Liver (tissue), 8 donors: ENCODE measurements at regions not wholly inside any gene's neighbourhood (a gene's known extent, or its start where the extent isn't known, plus 50 kb on each side); places are given as distances from the start of the nearest gene placed in this dataset.

ENCODE experiments used
- DNase-seq: peaks from one replicate; pipeline ENCODE4 v3.0.0-alpha.2; 2017; ENCODE audit warnings: low spot score
- H3K27ac ChIP-seq, 2 donors: one replicate each; pipeline ENCODE4 v1.7.0; 2013; ENCODE audit warnings: inconsistent platforms in 2 of 2, low read length in 2 of 2, control low read depth in 1 of 2, low read depth in 1 of 2, mild to moderate bottlenecking in 1 of 2
- H3K27me3 ChIP-seq, 4 donors: one replicate each; pipeline versions ENCODE4 v1.6.1 to v1.7.0; 2013; ENCODE audit warnings: low read length in 3 of 4, inconsistent platforms in 1 of 4, mild to moderate bottlenecking in 1 of 4, moderate library complexity in 1 of 4; ENCODE audit not compliant: control insufficient read depth in 4 of 4, insufficient read depth in 4 of 4
- H3K36me3 ChIP-seq, 4 donors: one replicate each; pipeline versions ENCODE4 v1.6.1 to v1.7.0; 2013; ENCODE audit warnings: low read length in 3 of 4, mild to moderate bottlenecking in 3 of 4, low read depth in 1 of 4, moderate library complexity in 1 of 4; ENCODE audit not compliant: control insufficient read depth in 4 of 4, insufficient read depth in 3 of 4
- H3K4me1 ChIP-seq, 4 donors: one replicate each; pipeline versions ENCODE4 v1.6.1 to v1.7.0; 2013; ENCODE audit warnings: low read length in 3 of 4, mild to moderate bottlenecking in 3 of 4, moderate library complexity in 1 of 4; ENCODE audit not compliant: control insufficient read depth in 4 of 4, insufficient read depth in 4 of 4
- H3K4me3 ChIP-seq, 3 donors: one replicate each; pipeline versions ENCODE4 v1.6.1 to v1.7.0; 2013; ENCODE audit warnings: low read length in 3 of 3, control low read depth in 1 of 3, low read depth in 1 of 3, mild to moderate bottlenecking in 1 of 3
- H3K9ac ChIP-seq, 2 donors: one replicate each; pipeline ENCODE4 v1.7.0; 2013; ENCODE audit warnings: low read length in 2 of 2, mild to moderate bottlenecking in 2 of 2, moderate library complexity in 2 of 2, control low read depth in 1 of 2, low read depth in 1 of 2
- H3K9me3 ChIP-seq, 4 donors: one replicate each; pipeline versions ENCODE4 v1.6.1 to v1.7.0; 2013; ENCODE audit warnings: low read length in 3 of 4; ENCODE audit not compliant: control insufficient read depth in 4 of 4
- EGR1 ChIP-seq, 2 donors: IDR thresholded peaks; 2 replicates each; pipeline ENCODE4 v1.6.1; 2016 to 2018; ENCODE audit warnings: antibody characterized with exemption in 2 of 2, low read depth in 2 of 2
- FOXA2 ChIP-seq: IDR thresholded peaks from 2 replicates; pipeline ENCODE4 v1.6.1; 2016; ENCODE audit warnings: antibody characterized with exemption
- GABPA ChIP-seq, 2 donors: IDR thresholded peaks in 1 of 2; conservative IDR thresholded peaks in 1 of 2; 2 replicates each; pipeline ENCODE4 v1.6.1; 2016; ENCODE audit warnings: antibody characterized with exemption in 2 of 2, mild to moderate bottlenecking in 1 of 2, moderate library complexity in 1 of 2
- HNF4A ChIP-seq, 2 donors: conservative IDR thresholded peaks; 2 replicates each; pipeline ENCODE4 v1.6.1; 2016; ENCODE audit warnings: antibody characterized with exemption in 2 of 2, mild to moderate bottlenecking in 2 of 2
- HNF4G ChIP-seq: IDR thresholded peaks from 2 replicates; pipeline ENCODE4 v1.6.1; 2016; ENCODE audit warnings: antibody characterized with exemption
- NR2F2 ChIP-seq: IDR thresholded peaks from 2 replicates; pipeline ENCODE4 v1.6.1; 2016; ENCODE audit warnings: antibody characterized with exemption
- RAD21 ChIP-seq, 2 donors: IDR thresholded peaks; 2 replicates each; pipeline ENCODE4 v1.6.1; 2016; ENCODE audit warnings: antibody characterized with exemption in 2 of 2, mild to moderate bottlenecking in 2 of 2
- SP1 ChIP-seq: IDR thresholded peaks from 2 replicates; pipeline ENCODE4 v1.6.1; 2018; ENCODE audit warnings: antibody characterized with exemption, mild to moderate bottlenecking
- TAF1 ChIP-seq: conservative IDR thresholded peaks from 2 replicates; pipeline ENCODE4 v1.6.1; 2016; ENCODE audit warnings: antibody characterized with exemption, mild to moderate bottlenecking
- YY1 ChIP-seq: IDR thresholded peaks from 2 replicates; pipeline ENCODE4 v1.6.1; 2016; ENCODE audit warnings: antibody characterized with exemption, mild to moderate bottlenecking
- WGBS: extraction: QIAGEN DNeasy Blood & Tissue Kit; methylation state at CpG from one replicate; pipeline ENCODE4 v1.1.7; 2013; 5-methylcytosine and 5-hydroxymethylcytosine counted together
- TF ChIP-seq, protein P1 (sequence below): IDR thresholded peaks from 2 replicates; pipeline ENCODE4 v1.6.1; 2016; ENCODE audit warnings: antibody characterized with exemption, mild to moderate bottlenecking
- TF ChIP-seq, protein P2 (sequence below): IDR thresholded peaks from 2 replicates; pipeline ENCODE4 v1.6.1; 2016; ENCODE audit warnings: antibody characterized with exemption
- TF ChIP-seq, protein P3 (sequence below): IDR thresholded peaks from 2 replicates; pipeline ENCODE4 v1.6.1; 2016; ENCODE audit warnings: antibody characterized with exemption
- TF ChIP-seq, protein P4 (sequence below): fragments of 150-350 bp; IDR thresholded peaks from 2 replicates; pipeline ENCODE4 v1.5.1; 2017; ENCODE audit warnings: improper control_type of control experiment, low read depth, low read length; ENCODE audit not compliant: missing input control
- donor health status: healthy.
- donor health status: healthy.
- donor health status: healthy.
- donor health status: healthy.
- donor health status: healthy.

DNA sequence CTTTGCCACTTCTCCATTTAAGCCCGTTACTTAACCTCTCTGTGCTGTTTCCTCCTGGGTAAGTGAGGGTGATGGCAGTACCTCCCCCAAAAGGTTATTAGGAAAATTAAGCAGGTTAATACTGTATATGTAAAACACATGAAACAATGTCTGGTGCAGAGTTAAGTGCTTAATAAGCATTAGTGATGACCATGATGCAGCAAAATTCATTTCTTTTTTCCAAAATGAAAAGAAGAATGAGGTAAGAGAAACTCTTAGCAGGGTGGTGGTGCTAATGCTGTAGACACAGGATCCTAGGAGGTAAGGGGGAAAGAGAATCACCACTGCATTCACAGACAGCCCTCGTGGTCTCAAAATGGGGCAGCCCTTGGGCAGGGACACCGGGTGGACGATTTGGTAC lies 115.1 kb upstream of the RAI14 start:
- no peak for DNase-seq
- Histone ChIP-seq H3K9ac (no peak overlapping the region), H3K9me3 (peaks cover 2 to 9% (median 4%) of the 10 kb centered on the region in 4 donors), H3K4me1 (no peaks in the 10 kb centered on the region), H3K27me3 (no peaks in the 10 kb centered on the region), H3K4me3 (no peak overlapping the region), H3K36me3 (no peaks in the 10 kb centered on the region), H3K27ac (no peak overlapping the region)
- 92% methylated on average over 4 of the region's 4 CpGs for WGBS
- TF ChIP-seq, protein P1, sequence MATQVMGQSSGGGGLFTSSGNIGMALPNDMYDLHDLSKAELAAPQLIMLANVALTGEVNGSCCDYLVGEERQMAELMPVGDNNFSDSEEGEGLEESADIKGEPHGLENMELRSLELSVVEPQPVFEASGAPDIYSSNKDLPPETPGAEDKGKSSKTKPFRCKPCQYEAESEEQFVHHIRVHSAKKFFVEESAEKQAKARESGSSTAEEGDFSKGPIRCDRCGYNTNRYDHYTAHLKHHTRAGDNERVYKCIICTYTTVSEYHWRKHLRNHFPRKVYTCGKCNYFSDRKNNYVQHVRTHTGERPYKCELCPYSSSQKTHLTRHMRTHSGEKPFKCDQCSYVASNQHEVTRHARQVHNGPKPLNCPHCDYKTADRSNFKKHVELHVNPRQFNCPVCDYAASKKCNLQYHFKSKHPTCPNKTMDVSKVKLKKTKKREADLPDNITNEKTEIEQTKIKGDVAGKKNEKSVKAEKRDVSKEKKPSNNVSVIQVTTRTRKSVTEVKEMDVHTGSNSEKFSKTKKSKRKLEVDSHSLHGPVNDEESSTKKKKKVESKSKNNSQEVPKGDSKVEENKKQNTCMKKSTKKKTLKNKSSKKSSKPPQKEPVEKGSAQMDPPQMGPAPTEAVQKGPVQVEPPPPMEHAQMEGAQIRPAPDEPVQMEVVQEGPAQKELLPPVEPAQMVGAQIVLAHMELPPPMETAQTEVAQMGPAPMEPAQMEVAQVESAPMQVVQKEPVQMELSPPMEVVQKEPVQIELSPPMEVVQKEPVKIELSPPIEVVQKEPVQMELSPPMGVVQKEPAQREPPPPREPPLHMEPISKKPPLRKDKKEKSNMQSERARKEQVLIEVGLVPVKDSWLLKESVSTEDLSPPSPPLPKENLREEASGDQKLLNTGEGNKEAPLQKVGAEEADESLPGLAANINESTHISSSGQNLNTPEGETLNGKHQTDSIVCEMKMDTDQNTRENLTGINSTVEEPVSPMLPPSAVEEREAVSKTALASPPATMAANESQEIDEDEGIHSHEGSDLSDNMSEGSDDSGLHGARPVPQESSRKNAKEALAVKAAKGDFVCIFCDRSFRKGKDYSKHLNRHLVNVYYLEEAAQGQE: no peak
- TF ChIP-seq, protein P2, sequence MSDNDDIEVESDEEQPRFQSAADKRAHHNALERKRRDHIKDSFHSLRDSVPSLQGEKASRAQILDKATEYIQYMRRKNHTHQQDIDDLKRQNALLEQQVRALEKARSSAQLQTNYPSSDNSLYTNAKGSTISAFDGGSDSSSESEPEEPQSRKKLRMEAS: no peak
- TF ChIP-seq GABPA (IDR thresholded peaks at IDR 0.05 in 1 of 2, conservative IDR thresholded peaks at IDR 0.05 in 1 of 2) (no peak), EGR1 (IDR thresholded peaks at IDR 0.05; ENCODE audit: low read depth in 2 of 2) (no peak), NR2F2 (no peak), SP1 (no peak), FOXA2 (no peak), RAD21 (IDR thresholded peaks at IDR 0.05) (no peak), HNF4A (conservative IDR thresholded peaks at IDR 0.05) (no peak), YY1 (no peak), TAF1 (no peak)
- TF ChIP-seq, protein P3, sequence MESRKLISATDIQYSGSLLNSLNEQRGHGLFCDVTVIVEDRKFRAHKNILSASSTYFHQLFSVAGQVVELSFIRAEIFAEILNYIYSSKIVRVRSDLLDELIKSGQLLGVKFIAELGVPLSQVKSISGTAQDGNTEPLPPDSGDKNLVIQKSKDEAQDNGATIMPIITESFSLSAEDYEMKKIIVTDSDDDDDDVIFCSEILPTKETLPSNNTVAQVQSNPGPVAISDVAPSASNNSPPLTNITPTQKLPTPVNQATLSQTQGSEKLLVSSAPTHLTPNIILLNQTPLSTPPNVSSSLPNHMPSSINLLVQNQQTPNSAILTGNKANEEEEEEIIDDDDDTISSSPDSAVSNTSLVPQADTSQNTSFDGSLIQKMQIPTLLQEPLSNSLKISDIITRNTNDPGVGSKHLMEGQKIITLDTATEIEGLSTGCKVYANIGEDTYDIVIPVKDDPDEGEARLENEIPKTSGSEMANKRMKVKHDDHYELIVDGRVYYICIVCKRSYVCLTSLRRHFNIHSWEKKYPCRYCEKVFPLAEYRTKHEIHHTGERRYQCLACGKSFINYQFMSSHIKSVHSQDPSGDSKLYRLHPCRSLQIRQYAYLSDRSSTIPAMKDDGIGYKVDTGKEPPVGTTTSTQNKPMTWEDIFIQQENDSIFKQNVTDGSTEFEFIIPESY: no peak
- TF ChIP-seq, protein P4, sequence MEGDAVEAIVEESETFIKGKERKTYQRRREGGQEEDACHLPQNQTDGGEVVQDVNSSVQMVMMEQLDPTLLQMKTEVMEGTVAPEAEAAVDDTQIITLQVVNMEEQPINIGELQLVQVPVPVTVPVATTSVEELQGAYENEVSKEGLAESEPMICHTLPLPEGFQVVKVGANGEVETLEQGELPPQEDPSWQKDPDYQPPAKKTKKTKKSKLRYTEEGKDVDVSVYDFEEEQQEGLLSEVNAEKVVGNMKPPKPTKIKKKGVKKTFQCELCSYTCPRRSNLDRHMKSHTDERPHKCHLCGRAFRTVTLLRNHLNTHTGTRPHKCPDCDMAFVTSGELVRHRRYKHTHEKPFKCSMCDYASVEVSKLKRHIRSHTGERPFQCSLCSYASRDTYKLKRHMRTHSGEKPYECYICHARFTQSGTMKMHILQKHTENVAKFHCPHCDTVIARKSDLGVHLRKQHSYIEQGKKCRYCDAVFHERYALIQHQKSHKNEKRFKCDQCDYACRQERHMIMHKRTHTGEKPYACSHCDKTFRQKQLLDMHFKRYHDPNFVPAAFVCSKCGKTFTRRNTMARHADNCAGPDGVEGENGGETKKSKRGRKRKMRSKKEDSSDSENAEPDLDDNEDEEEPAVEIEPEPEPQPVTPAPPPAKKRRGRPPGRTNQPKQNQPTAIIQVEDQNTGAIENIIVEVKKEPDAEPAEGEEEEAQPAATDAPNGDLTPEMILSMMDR: no peak

DNA sequence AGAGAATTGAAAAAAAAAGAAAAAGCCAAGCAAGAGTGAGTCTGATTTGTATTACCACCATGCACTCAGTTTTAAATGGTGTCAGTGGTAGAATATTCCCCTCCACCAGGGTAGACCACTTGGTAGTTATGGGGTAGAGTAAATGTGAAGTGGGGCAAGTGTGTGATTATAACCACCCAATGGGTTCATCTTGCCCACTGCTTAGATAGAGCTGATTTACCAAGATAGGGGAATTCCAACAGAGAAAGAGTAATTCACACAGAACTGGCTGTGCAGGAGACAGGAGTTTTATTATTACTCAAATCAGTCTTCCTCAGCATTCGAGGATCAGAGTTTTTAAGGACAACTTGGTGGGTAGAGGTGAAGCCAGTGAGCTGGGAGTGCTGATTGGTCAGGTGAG lies 113.3 kb upstream of the RAI14 start:
- no peaks in the 10 kb centered on the region for H3K27me3 ChIP-seq
- no peak for TF ChIP-seq TAF1
- TF ChIP-seq RAD21 (IDR thresholded peaks at IDR 0.05): no peak
- TF ChIP-seq HNF4G: no peak
- 76% methylated on average over 1 of the region's 1 CpG for WGBS
- H3K9me3 ChIP-seq: peaks cover 6 to 15% (median 10%) of the 10 kb centered on the region in 4 donors
- no peak overlapping the region for H3K27ac ChIP-seq
- DNase-seq: no peak
- no peak overlapping the region for H3K4me3 ChIP-seq
- no peaks in the 10 kb centered on the region for H3K4me1 ChIP-seq
- H3K9ac ChIP-seq: no peak overlapping the region
- no peaks in the 10 kb centered on the region for H3K36me3 ChIP-seq
